ENCODE measurements at regions not wholly inside any gene's neighbourhood (a gene's known extent, or its start where the extent isn't known, plus 50 kb on each side); places are given as distances from the start of the nearest gene placed in this dataset.

GRCh38 chr14:54090274-54090673, 133.6 kb upstream of the BMP4 start:
- DNase-seq (ENCODE audit: low read depth), result no peak

- no peak for DNase-seq (ENCODE audit: low read depth)
These were observed 138.1 kb upstream of the BMP4 start for GRCh38 chr14:54094765-54095164.

GRCh38 chr14:54098536-54098935, 141.9 kb upstream of the BMP4 start:
- no peak for DNase-seq (ENCODE audit: low read depth)

GRCh38 chr14:54102051-54102456, 145.4 kb upstream of the BMP4 start:
- no peak for DNase-seq (ENCODE audit: low read depth)

GRCh38 chr14:54102530-54102929, 145.9 kb upstream of the BMP4 start:
- DNase-seq (ENCODE audit: low read depth), result no peak

- no peak for DNase-seq (ENCODE audit: low read depth)
These were observed 148.0 kb upstream of the BMP4 start for GRCh38 chr14:54104601-54105145.

- DNase-seq (ENCODE audit: low read depth), result no peak
These were observed 148.8 kb upstream of the BMP4 start for GRCh38 chr14:54105406-54105805.

GRCh38 chr14:54105898-54106297, 149.3 kb upstream of the BMP4 start:
- no peak for DNase-seq (ENCODE audit: low read depth)

- DNase-seq (ENCODE audit: low read depth), result no peak
These were observed 150.2 kb upstream of the BMP4 start for GRCh38 chr14:54106661-54107377.

GRCh38 chr14:54108481-54109471, 152.2 kb upstream of the BMP4 start:
- DNase-seq (ENCODE audit: low read depth), result no peak

GRCh38 chr14:54109521-54110120, 153.0 kb upstream of the BMP4 start:
- DNase-seq (ENCODE audit: low read depth), result no peak

- DNase-seq (ENCODE audit: low read depth), result no peak
These were observed 158.3 kb upstream of the BMP4 start for GRCh38 chr14:54114941-54115340.

- DNase-seq (ENCODE audit: low read depth), result no peak
These were observed 159.7 kb upstream of the BMP4 start for GRCh38 chr14:54116198-54116885.

- no peak for DNase-seq (ENCODE audit: low read depth)
These were observed 160.3 kb upstream of the BMP4 start for GRCh38 chr14:54116972-54117371.

GRCh38 chr14:54117396-54117795, 160.8 kb upstream of the BMP4 start:
- DNase-seq (ENCODE audit: low read depth), result no peak

GRCh38 chr14:54117924-54118323, 161.3 kb upstream of the BMP4 start:
- no peak for DNase-seq (ENCODE audit: low read depth)

- DNase-seq (ENCODE audit: low read depth), result no peak
These were observed 163.6 kb upstream of the BMP4 start for GRCh38 chr14:54120260-54120659.

- no peak for DNase-seq (ENCODE audit: low read depth)
These were observed 164.9 kb upstream of the BMP4 start for GRCh38 chr14:54121466-54122027.

- no peak for DNase-seq (ENCODE audit: low read depth)
These were observed 167.2 kb upstream of the BMP4 start for GRCh38 chr14:54123841-54124240.

- DNase-seq (ENCODE audit: low read depth), result no peak
These were observed 168.5 kb upstream of the BMP4 start for GRCh38 chr14:54125109-54125508.

GRCh38 chr14:54126947-54127346, 170.3 kb upstream of the BMP4 start:
- no peak for DNase-seq (ENCODE audit: low read depth)

GRCh38 chr14:54127526-54127925, 170.9 kb upstream of the BMP4 start:
- DNase-seq (ENCODE audit: low read depth), result no peak

Measured in fibroblast of the conjunctiva (primary cell).